Mesendoderm (in vitro differentiated cells): ENCODE measurements at regions not wholly inside any gene's neighbourhood (a gene's known extent, or its start where the extent isn't known, plus 50 kb on each side); places are given as distances from the start of the nearest gene placed in this dataset.

Source experiments
- DNase-seq: peaks from one replicate; pipeline ENCODE4 v3.0.0; 2013
- H2AK5ac ChIP-seq: 2 replicates; pipeline ENCODE4 v1.6.1; 2013; ENCODE audit warnings: low read length, inconsistent platforms
- H2BK120ac ChIP-seq: 2 replicates; pipeline ENCODE4 v1.6.1; 2013; ENCODE audit warnings: low read depth, mild to moderate bottlenecking, low read length, moderate library complexity, mixed read lengths
- H2BK15ac ChIP-seq: replicated peaks from 2 replicates; pipeline ENCODE4 v1.6.1; 2013; ENCODE audit warnings: low read depth, mild to moderate bottlenecking, moderate library complexity
- H2BK5ac ChIP-seq: 2 replicates; pipeline ENCODE4 v1.6.1; 2013; ENCODE audit warnings: low read length, inconsistent platforms
- H3K18ac ChIP-seq: 2 replicates; pipeline ENCODE4 v1.6.1; 2013; ENCODE audit warnings: mild to moderate bottlenecking, low read length, mixed read lengths
- H3K23ac ChIP-seq: one replicate; pipeline ENCODE4 v1.6.1; 2013; ENCODE audit warnings: low read length
- H3K27ac ChIP-seq: 2 replicates; pipeline ENCODE4 v1.5.1; 2013; ENCODE audit warnings: low read depth, mild to moderate bottlenecking, inconsistent platforms, low read length, moderate library complexity
- H3K27me3 ChIP-seq: 2 replicates; pipeline ENCODE4 v1.6.1; 2013; ENCODE audit warnings: low read length, control low read depth, mild to moderate bottlenecking, inconsistent platforms; ENCODE audit not compliant: insufficient read depth, poor library complexity
- H3K36me3 ChIP-seq: 2 replicates; pipeline ENCODE4 v1.6.1; 2013; ENCODE audit warnings: low read length, inconsistent platforms; ENCODE audit not compliant: control insufficient read depth, insufficient read depth
- H3K4ac ChIP-seq: one replicate; pipeline ENCODE4 v1.6.1; 2013; ENCODE audit warnings: low read depth, mild to moderate bottlenecking, low read length, moderate library complexity
- H3K4me1 ChIP-seq: 2 replicates; pipeline ENCODE4 v1.6.1; 2013; ENCODE audit warnings: low read depth, low read length, inconsistent platforms; ENCODE audit not compliant: control insufficient read depth
- H3K4me2 ChIP-seq: 2 replicates; pipeline ENCODE4 v1.6.1; 2013; ENCODE audit warnings: low read length
- H3K4me3 ChIP-seq: 2 replicates; pipeline ENCODE4 v1.5.1; 2013; ENCODE audit warnings: mild to moderate bottlenecking, low read length
- H3K56ac ChIP-seq: one replicate; pipeline ENCODE4 v1.6.1; 2013; ENCODE audit warnings: low read length
- H3K79me1 ChIP-seq: 2 replicates; pipeline ENCODE4 v1.6.1; 2013; ENCODE audit warnings: low read length, inconsistent platforms
- H3K79me2 ChIP-seq: 2 replicates; pipeline ENCODE4 v1.6.1; 2013; ENCODE audit warnings: mild to moderate bottlenecking, low read length; ENCODE audit not compliant: control insufficient read depth, insufficient read depth
- H3K9ac ChIP-seq: 2 replicates; pipeline ENCODE4 v1.6.1; 2013; ENCODE audit warnings: low read length, inconsistent platforms
- H4K5ac ChIP-seq: one replicate; pipeline ENCODE4 v1.6.1; 2013; ENCODE audit warnings: low read length
- H4K8ac ChIP-seq: one replicate; pipeline ENCODE4 v1.6.1; 2013; ENCODE audit warnings: low read depth, mild to moderate bottlenecking, control low read depth, low read length, moderate library complexity
- WGBS: extraction: QIAGEN DNeasy Blood & Tissue Kit; methylation state at CpG from one replicate; pipeline ENCODE4 v1.1.7; 2013; ENCODE audit warnings: low lambda C conversion rate, missing lambda C conversion rate; ENCODE audit not compliant: insufficient coverage; ENCODE audit errors: extremely low coverage; 5-methylcytosine and 5-hydroxymethylcytosine counted together

DNA sequence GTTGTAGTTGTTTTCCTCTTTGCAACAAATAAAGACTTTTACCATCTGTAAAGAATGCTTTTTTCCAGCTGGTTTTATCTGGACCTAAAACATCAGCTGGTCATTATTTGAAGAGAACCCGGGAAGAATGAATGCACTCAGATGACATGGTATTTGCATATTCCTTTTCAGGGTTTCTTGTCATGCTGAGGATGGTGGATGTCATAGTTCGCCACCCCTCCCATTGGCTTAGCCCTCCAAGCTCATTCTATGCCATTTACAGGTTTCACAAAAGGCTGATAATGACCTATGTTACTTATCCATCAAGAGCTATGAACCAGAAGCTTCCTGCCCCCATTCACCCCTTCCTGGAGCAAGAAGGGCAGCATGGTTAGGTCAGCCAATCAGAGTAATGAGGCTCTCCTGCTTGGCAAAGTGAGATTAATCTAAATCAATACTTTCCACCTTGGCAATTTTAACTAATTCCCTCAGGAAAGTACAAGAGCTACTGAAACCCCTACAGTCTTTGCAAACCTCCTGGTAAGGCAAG, 440.5 kb upstream of the TLE4 start:
- Histone ChIP-seq H3K56ac (no peak overlapping the region), H4K8ac (no peak overlapping the region), H3K27ac (no peak overlapping the region), H4K5ac (no peak overlapping the region), H3K79me1 (no peaks in the 10 kb centered on the region), H3K23ac (no peak overlapping the region), H2AK5ac (no peak overlapping the region), H3K79me2 (no peaks in the 10 kb centered on the region), H3K27me3 (no peaks in the 10 kb centered on the region), H3K18ac (no peak overlapping the region), H3K9ac (no peak overlapping the region), H3K4ac (no peak overlapping the region), H2BK15ac (no peak overlapping the region), H3K4me3 (no peak overlapping the region), H3K4me2 (no peak overlapping the region), H2BK5ac (no peak overlapping the region), H3K4me1 (no peaks in the 10 kb centered on the region), H3K36me3 (no peaks in the 10 kb centered on the region), H2BK120ac (no peak overlapping the region)
- DNase-seq = peak; percentile 6
- WGBS = no CpG with 5 or more reads among the region's 2 CpGs

- no peaks in the 10 kb centered on the region for H3K4me1 ChIP-seq
- H3K79me2 ChIP-seq = no peaks in the 10 kb centered on the region
- no peak overlapping the region for H2BK15ac ChIP-seq
- H3K4me2 ChIP-seq = no peak overlapping the region
- no peak overlapping the region for H3K9ac ChIP-seq
- DNase-seq = peak; percentile 22
- no peaks in the 10 kb centered on the region for H3K27me3 ChIP-seq
- H3K27ac ChIP-seq = no peak overlapping the region
- H4K5ac ChIP-seq = no peak overlapping the region
- H3K79me1 ChIP-seq = no peaks in the 10 kb centered on the region
- H2BK120ac ChIP-seq = no peak overlapping the region
- no peak overlapping the region for H2BK5ac ChIP-seq
- H3K36me3 ChIP-seq = no peaks in the 10 kb centered on the region
- no CpG with 5 or more reads among the region's 4 CpGs for WGBS
- no peak overlapping the region for H3K4me3 ChIP-seq
- H3K4ac ChIP-seq = no peak overlapping the region
- H3K18ac ChIP-seq = no peak overlapping the region
- H3K56ac ChIP-seq = no peak overlapping the region
- no peak overlapping the region for H4K8ac ChIP-seq
- no peak overlapping the region for H2AK5ac ChIP-seq
- no peak overlapping the region for H3K23ac ChIP-seq
Observed at GRCh38 chr9:79131824-79132377, 439.9 kb upstream of the TLE4 start.

- no peak overlapping the region for H3K56ac ChIP-seq
- no peak overlapping the region for H2BK120ac ChIP-seq
- H3K79me2 ChIP-seq = no peaks in the 10 kb centered on the region
- no peak overlapping the region for H3K23ac ChIP-seq
- no peak overlapping the region for H3K4me3 ChIP-seq
- no peak overlapping the region for H3K18ac ChIP-seq
- H2BK15ac ChIP-seq = no peak overlapping the region
- H3K4me2 ChIP-seq = no peak overlapping the region
- peak; percentile 84 for DNase-seq
- no peaks in the 10 kb centered on the region for H3K4me1 ChIP-seq
- no peak overlapping the region for H4K8ac ChIP-seq
- H3K36me3 ChIP-seq = no peaks in the 10 kb centered on the region
- no peak overlapping the region for H3K4ac ChIP-seq
- H4K5ac ChIP-seq = no peak overlapping the region
- no peaks in the 10 kb centered on the region for H3K27me3 ChIP-seq
- H2BK5ac ChIP-seq = no peak overlapping the region
- H3K9ac ChIP-seq = no peak overlapping the region
- H2AK5ac ChIP-seq = no peak overlapping the region
- no peaks in the 10 kb centered on the region for H3K79me1 ChIP-seq
- no CpG with 5 or more reads among the region's 5 CpGs for WGBS
- no peak overlapping the region for H3K27ac ChIP-seq
Observed at GRCh38 chr9:79134654-79135053, 437.1 kb upstream of the TLE4 start.

DNA sequence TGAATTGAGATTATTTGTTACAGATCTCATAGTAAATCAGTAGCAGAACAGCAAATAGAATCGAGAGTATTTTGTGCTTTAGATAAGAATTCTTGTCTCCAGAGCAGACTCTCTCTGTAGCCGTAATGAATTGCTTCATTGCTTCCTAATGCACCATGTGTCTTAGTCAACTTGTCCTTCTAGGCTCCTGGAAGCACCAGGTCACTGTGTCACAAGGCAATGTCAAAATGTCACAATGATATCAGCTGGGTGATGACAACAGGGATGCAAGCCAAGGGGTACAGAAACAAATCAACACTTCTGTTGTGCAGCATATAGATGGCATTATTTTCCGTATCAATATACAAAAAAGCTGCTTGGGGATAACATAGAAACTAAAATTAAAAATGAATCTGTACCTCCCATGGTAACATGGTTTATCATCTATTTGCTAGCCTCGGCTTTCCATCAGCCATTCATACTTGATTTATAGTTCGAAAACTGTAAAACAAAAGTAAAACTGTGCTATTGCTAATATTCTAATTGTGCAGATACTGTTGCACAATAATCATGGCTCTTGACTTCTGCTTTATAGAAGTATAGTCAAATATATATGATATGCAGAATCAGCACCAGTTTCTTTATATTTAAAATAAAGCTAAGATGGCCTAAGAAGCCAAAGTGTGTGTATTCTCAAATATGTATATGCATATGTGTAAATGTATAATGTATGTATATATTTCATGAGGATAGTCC, 435.9 kb upstream of the TLE4 start:
- no peak overlapping the region for H2AK5ac ChIP-seq
- H3K27me3 ChIP-seq = no peaks in the 10 kb centered on the region
- no CpG with 5 or more reads among the region's 5 CpGs for WGBS
- H3K9ac ChIP-seq = no peak overlapping the region
- H3K4ac ChIP-seq = no peak overlapping the region
- H3K4me1 ChIP-seq = no peaks in the 10 kb centered on the region
- no peaks in the 10 kb centered on the region for H3K79me2 ChIP-seq
- H3K79me1 ChIP-seq = no peaks in the 10 kb centered on the region
- no peak overlapping the region for H4K5ac ChIP-seq
- H2BK120ac ChIP-seq = no peak overlapping the region
- H3K23ac ChIP-seq = no peak overlapping the region
- DNase-seq = no peak
- H3K36me3 ChIP-seq = no peaks in the 10 kb centered on the region
- no peak overlapping the region for H3K56ac ChIP-seq
- no peak overlapping the region for H3K4me3 ChIP-seq
- no peak overlapping the region for H3K27ac ChIP-seq
- no peak overlapping the region for H3K18ac ChIP-seq
- no peak overlapping the region for H3K4me2 ChIP-seq
- H4K8ac ChIP-seq = no peak overlapping the region
- H2BK15ac ChIP-seq = peak overlapping the region; percentile 57
- H2BK5ac ChIP-seq = no peak overlapping the region

DNA sequence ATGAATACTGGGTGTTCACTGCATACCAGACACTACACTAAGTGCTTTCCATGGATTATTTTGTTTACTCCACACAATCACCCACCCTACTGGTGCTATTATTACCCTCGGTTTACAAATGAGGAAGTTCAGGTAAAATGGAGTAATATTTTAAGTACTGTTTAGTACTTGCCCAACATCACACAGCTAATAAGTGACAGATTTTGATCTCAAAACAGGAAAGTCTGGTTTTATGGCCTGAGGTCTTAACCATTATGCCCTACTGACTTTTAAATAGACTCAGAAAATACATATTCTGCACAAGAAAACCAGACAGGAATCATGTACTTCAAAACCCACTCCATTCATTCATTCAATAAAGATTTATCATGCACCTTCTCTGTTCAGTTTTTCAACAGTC, 431.0 kb upstream of the TLE4 start:
- Histone ChIP-seq H2BK5ac (no peak overlapping the region), H2AK5ac (no peak overlapping the region), H3K79me1 (no peaks in the 10 kb centered on the region), H3K4me2 (no peak overlapping the region), H3K56ac (no peak overlapping the region), H3K4me1 (no peaks in the 10 kb centered on the region), H3K4ac (no peak overlapping the region), H3K4me3 (no peak overlapping the region), H3K23ac (no peak overlapping the region), H3K79me2 (no peaks in the 10 kb centered on the region), H2BK15ac (no peak overlapping the region), H3K27me3 (no peaks in the 10 kb centered on the region), H3K9ac (no peak overlapping the region), H3K18ac (no peak overlapping the region), H3K27ac (no peak overlapping the region), H3K36me3 (no peaks in the 10 kb centered on the region), H4K5ac (no peak overlapping the region), H4K8ac (no peak overlapping the region), H2BK120ac (no peak overlapping the region)
- no peak for DNase-seq
- WGBS = no CpG with 5 or more reads among the region's 1 CpG

DNA sequence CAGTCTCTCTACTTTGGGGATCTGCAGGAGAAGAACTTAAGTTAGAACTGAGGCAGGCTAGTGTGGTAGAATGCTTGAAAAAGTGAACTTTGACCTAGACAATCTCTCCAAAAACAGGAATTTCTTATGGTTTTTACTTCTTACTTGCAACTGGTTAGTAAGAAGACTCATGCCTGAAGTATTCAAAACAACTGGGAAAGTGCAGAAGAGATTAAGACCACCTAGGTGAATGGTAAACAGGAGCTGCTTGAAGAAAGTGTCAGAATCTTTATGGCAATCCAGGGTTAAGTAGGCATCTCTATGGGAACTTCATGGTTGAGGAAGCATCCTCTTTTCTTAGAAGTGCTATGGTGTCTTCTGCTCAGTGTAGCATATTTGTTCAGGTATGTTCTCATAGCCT, 428.6 kb upstream of the TLE4 start:
- no peak overlapping the region for H3K4me2 ChIP-seq
- no peak overlapping the region for H3K27ac ChIP-seq
- H4K5ac ChIP-seq = no peak overlapping the region
- no peak overlapping the region for H3K4me3 ChIP-seq
- H3K79me1 ChIP-seq = no peaks in the 10 kb centered on the region
- H3K56ac ChIP-seq = no peak overlapping the region
- no peaks in the 10 kb centered on the region for H3K36me3 ChIP-seq
- no peak overlapping the region for H2BK120ac ChIP-seq
- no peak overlapping the region for H4K8ac ChIP-seq
- H2AK5ac ChIP-seq = no peak overlapping the region
- H3K23ac ChIP-seq = no peak overlapping the region
- H3K9ac ChIP-seq = no peak overlapping the region
- no peak overlapping the region for H3K4ac ChIP-seq
- H3K18ac ChIP-seq = no peak overlapping the region
- no peaks in the 10 kb centered on the region for H3K79me2 ChIP-seq
- DNase-seq = no peak
- H3K27me3 ChIP-seq = no peaks in the 10 kb centered on the region
- H3K4me1 ChIP-seq = no peaks in the 10 kb centered on the region
- no peak overlapping the region for H2BK5ac ChIP-seq
- no peak overlapping the region for H2BK15ac ChIP-seq
